ENCODE measurements at regions not wholly inside any gene's neighbourhood (a gene's known extent, or its start where the extent isn't known, plus 50 kb on each side); places are given as distances from the start of the nearest gene placed in this dataset.

DNA sequence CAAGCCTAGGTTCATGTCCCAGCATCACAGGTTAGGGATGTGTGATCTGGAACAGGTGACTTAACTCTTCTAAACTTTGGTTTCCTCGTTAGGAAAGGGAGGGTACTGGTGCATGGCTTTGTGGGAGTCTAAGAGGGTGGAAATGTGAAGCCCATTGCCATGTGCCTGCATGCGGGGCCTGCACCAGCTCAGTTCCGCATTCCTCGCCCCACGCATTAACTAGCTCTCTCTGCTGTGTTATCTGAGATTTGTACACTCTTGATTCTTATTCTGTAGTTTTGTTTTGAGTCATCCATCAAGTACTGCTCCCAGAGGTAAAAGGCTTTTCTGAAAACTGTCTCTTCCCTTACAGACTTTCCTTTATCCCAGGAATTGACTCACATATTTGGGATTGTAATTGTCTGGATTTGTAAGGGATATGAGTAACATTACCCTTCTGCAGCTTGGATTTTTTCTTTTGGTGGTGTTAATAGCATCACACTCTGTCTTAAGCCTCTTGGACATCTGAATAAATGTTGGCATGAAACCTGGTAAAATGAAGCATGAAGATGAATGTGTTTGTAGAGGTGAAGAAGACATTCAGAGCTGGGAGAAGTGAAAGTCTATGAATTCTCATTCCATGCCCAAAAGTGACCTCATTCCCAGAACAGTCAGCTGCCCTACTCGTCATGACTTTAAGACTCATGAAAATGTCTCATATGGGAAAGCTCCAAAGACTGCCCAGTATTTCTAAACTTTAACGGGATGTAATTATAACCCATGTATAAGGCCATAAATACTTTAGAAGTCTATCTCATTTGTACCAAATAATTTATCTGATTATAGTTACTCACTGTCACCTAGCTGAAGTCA lies 357.3 kb downstream of the FOXA2 start:
- peak; percentile 3 for DNase-seq (ENCODE audit: low spot score)

DNA sequence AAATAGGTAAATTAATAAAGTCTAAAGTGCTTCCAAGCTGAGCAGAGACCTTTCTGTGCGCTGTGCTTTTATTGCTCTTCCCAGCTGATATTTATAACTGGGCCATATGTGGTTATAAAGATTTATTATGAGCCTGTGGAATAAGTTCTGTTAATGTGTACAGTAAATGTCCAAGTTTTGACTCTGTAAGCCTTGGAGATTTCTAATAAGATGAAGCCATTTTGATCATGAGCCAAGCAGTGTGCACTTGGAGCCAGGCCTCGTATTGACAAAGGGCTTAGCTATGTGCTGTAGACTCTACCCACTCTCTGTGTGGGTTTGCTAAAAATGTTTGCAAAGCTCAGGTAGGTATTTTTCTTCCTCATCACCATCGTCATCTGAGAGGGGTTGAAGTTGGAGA lies 361.1 kb downstream of the FOXA2 start:
- no peak for DNase-seq (ENCODE audit: low spot score)

DNA sequence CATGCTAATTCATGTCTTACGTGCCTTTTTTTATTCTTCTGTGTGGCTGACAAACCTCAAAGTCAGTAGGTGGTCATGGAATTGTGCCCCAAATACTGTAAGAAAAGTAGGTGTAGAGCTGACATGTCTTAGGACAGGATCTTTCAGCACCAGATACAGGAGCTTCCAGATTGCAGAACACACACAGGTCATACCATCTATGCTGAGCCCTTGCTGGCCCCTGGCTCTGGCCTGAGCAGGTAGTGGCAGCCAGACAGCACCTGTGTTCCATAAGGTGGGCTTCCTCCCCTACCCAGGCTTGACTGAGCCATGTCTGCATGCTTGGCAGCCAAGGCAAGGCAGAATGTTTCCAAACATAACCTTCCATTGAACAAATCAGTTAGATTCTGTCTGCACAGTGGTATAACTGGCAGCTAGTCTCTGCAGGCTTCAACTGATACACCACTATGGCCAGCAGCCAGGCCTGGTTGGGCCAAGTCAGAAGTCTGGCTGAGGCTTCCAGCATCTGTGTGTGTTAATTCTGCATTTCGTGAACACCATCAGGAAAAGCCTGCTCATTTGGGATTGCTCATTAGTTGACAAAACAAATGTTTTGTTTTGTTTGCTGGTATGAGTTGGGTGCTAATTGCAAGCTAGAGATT lies 366.5 kb downstream of the FOXA2 start:
- no peak for DNase-seq (ENCODE audit: low spot score)

DNA sequence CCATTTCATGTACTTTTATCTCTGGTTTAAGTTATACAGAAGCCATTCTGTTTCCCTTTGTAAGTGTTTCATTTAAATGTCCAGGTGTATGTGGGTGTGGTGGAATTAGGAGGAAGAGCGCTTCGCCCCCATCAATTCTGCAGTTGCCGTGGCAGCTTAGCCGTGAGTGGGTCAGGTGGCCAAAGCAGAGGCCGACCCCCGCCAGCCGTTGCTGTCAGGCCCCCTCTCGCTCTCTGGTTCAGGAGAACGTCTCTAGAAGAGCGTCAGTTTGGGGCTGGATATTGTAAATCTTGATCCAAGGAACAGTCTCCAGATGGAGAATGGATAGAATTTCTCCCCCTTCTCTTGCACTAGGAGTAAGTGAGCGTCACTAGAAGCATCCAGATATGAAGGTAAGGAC lies 367.4 kb downstream of the FOXA2 start:
- no peak for DNase-seq (ENCODE audit: low spot score)

DNA sequence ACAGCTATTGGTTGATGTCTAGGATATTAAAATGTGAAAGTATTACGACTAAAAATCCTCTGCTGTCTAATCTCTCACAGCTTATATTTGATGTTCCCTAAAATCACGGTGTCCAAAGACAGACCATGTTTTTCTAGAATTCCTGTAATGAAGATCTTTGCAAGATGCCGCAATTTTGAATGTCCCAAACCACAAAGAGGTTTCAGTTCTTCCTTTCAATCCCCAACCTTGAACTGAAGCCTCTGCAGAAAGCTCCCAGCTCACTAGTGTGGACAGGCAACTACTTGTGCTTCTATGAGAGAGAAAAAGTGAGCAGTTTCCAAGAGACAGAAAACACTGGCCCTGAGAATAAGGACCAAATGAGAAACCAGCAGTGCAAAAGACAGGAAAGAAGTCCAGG lies 370.1 kb downstream of the FOXA2 start:
- DNase-seq (ENCODE audit: low spot score), result no peak

DNA sequence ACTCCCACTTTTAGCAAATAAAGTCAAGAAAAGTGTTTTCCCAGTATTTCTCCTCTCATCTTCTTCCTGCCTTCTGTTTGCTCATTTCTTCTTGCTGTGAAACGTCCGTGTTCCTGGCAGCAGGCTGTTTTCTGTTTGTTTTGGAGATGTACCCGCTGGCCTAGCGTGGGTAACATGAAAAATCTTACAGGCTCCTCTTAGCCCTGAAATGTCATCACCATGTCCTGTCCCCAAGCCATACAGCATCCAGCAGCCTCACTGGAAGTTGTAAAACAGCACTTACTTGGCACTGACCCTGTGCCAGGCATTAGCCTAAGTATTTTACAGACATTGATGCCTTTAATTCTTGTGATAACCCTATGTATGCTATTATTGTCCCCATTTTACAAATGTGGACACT lies 371.1 kb downstream of the FOXA2 start:
- no peak for DNase-seq (ENCODE audit: low spot score)

DNA sequence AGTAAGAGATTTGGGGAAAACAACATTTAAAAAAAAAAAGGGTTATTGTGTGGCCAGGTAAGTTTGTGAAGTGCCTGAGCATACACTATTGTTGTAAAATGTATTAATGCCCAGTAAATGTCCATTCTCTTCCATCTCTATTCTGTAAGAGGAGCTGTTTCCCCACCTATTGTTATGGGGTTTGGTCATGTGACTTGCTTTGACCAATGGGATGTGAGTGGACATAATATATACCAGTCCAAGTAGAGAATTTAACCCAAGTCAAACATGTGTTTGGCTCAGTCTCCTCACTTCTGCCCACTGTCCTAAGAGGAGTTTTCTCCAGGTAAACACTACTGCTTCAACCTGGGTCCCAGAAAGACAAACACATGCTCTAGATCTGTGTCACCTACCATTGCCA lies 377.1 kb downstream of the FOXA2 start:
- no peak for DNase-seq (ENCODE audit: low spot score)

DNA sequence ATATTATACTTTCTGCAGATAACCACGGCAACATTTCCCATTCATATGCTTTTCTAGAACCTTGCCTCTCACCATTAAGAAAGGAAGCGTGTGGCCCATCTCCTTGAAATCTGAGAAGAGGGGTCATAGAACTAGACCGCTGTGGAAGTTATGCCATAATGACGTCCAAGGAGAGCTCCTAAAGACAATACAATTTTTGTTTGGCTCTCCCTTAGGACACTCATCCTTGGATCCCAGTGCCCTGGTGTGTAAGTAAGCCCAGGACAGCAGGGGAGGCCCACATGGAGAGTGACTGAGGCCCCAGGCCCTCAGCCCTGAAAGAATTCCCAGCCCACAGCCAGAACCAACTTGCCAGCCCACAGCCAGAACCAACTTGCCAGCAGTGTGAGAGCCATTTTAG lies 379.6 kb downstream of the FOXA2 start:
- DNase-seq (ENCODE audit: low spot score), result no peak

DNA sequence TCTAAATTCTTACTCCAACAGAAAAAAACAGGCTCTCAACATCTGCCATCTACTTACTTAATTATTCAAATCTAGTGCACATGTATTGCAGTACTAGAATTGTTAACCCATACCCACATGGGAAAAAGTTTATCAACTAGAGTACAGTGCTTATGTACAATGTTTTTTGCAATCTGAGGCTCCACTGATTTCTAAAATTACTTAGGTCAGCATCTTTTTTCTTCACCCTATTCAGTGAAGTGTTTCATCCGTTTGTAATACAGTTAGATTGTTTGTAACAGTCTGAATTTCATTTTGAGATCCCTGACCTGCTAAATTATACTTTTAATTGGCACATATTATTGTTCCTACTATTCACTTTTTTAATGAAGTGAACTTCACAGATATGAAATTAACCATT lies 402.2 kb downstream of the FOXA2 start:
- DNase-seq (ENCODE audit: low spot score), result no peak

DNA sequence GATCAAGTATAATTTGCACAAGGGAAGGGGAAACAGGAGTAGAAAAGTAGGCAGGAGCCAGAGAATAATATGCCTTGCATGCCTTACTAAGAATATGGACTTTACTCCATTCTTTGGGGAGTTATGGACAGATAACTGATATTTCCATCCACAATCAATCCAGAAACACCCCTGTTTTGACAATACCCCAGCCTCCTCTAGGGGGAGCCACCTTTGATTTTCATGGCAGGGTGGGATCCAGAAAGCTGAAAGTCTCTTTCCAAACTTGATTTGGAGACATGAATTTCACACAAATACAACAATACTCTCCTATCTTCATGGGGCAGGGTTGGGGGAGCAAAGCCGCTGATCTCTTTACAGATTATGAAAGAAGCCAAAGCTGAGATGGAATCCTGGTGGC lies 404.1 kb downstream of the FOXA2 start:
- DNase-seq (ENCODE audit: low spot score), result no peak

DNA sequence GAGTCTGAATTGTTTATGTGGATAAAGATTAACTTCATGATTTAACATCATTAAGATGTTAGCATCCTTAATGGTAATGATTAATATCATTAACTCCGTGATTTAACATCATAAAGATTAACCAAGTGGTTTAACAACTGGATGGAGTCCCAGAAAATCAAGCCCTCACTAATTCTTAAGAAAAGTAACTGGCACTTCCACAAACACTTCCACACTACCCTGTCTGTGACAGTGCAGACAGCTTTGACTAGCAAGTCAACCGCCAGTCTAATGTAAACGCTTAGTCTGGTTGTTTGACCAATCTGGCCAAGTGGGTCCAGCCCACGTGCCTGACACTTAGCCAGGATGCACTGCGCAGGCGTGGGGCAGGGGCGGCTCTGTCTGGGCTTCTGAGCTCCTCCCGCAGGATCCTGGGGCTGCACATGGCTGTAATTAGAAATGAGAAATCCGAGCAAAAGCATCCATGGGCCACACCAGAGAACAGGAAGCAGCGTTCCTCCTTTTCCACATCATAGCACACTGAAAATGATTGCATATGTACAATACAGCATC lies 424.2 kb downstream of the FOXA2 start:
- peak; percentile 23 for DNase-seq (ENCODE audit: low spot score)

DNA sequence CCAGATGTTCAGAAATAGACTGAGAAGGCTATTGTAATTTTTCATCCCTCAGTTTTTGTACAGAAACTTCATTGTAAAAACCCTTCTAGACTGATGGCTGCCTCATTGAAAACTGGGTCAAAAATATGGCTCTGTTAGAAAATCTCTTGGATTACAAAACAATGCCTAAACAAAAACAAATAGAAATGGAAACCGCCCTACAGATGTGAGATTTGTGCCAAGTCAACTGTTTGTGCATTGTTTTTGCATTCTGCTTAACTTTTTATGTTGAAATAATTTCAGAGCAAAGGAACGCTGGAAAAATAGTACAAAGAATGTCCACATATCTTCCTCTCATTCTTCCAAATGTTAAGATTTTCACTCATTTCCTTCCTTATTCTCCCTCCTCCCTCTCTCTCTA lies 425.1 kb downstream of the FOXA2 start:
- DNase-seq (ENCODE audit: low spot score), result no peak

DNA sequence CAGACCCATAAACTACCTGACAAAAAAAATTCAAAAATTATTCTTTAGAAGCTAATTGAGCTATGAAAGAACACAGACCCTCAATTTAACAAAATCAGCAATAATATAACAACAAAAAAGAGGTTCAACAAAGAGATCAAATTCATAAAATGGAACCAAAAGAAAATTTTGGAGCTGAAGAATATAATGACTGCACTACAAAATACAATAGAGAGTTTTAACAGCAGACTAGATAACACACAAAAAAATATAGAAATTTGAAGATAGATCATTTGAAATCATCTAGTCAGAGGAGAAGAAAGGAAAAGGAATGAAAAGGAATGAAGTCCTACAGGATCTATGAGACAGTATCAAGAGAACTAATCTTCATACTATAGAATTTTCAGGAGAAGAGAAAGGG lies 422.1 kb downstream of the PAX1 start:
- DNase-seq (ENCODE audit: low spot score), result no peak

DNA sequence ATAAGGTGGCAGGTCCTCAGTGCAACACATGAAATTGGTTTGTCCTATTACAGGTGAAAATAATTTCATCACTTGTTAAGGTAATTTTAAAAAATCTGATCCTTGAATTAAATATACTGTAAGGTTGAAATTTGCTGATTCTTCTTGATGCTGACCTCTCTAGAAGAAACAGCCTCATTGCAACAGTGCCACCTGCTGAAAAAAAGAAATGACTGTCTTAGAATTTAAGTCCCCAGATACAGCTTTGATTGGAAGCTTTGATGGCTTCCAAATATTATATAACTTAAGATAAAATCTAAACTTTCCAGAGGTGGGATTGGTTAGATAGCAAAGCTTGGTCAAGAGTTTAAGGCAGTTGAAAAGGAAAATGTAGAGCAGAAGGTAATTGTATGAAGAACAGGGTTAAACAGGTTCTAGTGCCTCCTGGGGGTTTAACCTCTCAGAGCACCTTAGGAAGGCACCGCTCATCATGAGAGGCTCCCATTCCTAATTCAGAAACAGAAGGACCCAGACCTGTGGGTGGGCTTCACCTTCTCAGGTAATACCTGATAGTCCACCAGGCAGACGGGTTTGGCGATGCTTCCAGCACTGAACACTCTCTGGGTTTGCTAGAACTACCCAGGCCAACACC lies 401.0 kb downstream of the PAX1 start:
- no peak for DNase-seq (ENCODE audit: low spot score)

DNA sequence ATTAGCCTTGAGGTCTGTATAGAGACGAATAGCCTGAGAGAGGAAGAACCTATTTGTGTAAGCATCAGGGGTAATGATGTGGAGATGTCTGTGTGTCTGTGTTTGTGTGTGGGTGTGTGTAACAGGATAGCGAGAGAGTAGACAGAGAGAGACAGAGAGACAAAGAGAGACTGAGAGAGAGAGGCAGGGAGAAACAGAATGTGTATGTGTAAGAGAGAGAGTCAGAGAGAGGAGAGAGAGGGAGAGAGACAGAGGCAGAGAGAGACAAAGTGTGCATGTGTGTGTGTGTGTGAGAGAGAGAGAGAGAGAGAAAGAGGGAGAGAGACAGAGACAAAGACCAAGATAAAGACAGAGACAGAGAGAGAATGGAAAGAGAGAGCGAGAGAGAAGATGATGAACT lies 396.1 kb downstream of the PAX1 start:
- no peak for DNase-seq (ENCODE audit: low spot score)

DNA sequence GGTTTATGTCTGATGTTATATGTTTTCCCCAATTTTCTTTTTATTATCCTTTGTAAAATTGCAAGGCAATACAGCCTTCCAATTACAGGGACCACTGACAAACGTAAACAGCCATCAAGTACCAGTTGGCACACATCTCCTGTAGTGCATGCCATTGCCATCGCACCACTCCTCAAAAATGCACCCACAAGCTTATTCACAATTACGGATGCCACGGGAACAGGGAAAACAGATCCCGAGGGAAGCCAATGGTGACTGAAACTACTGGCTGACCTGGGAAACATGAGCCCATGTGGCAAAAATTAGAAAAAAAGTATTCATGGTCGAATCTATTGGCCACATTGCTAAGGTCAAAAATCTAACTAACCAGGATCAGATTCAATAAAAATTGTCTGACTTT lies 395.2 kb downstream of the PAX1 start:
- no peak for DNase-seq (ENCODE audit: low spot score)

DNA sequence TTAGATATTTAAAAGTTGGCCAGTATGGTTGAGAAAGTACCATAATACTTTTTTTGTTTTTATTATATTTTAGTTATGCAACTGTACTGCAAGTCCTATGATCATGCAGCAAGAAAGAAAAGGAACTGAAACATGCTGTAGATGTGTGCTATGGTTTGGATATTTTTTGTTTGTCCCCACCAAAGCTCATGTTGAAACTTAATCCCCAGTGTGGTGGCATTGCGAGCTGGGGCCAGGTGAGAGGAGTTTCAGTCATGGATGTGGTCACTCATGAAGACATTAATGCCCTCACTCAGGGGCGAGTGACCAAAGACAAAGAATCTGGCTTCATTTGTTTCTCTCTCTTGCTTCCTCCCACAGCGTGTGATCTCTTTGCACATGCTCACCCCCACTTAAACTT lies 393.9 kb downstream of the PAX1 start:
- no peak for DNase-seq (ENCODE audit: low spot score)

DNA sequence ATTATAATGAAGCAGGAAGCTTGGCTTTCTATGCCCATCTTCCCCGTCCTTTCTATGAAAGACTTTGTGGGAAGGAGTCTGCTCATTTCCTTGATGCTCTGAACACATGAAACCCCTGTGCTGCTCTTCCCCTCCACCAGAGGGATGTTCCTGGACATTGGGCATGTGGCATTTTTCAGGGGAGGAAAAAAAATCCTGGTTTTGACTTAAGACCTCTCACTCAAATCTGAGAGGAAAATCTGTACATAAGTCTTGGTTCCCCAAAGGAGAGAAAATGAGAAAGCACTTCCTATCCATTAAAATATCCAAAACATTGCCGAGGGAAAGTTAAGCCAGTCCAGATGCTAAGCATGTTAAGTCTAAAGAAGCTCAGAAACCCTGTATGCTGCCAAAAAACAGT lies 393.0 kb downstream of the PAX1 start:
- no peak for DNase-seq (ENCODE audit: low spot score)

DNA sequence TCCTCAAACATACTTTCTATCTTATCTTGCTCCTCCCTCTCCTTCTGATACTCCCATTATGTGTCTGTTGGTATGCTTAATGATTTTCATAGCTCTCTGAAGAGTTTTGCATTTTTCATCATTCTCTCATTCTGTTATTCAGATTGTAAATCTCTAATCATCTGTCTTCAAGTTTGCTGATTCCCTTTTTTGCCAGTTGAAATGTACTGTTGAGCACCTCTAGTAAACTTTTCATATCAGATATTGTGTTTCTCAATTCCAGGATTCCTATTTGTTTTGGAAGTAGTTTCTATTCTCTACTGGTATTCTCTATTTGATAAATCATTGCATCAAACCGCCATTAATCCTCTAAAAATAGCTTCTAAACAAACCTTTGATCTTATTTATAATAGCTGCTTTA lies 387.7 kb downstream of the PAX1 start:
- DNase-seq (ENCODE audit: low spot score), result no peak

DNA sequence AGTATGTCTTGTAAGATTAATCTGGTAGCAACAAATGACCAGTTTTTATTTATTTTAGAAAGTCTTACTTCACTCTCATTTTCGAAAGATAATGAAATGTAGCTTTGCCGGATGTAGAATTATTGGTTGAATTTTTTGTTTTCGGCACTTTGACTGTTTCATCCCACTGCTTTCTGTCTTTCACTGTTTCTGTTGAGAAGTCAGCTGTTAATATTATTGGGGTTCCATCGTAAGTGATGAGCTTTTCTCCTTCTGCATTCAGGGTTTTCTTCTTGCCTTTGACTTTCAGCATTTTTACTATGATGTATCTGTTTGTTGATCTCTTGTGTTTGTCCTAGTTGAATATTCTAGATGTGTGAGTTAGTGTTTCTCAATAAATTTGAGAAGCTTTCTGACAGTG lies 383.4 kb downstream of the PAX1 start:
- DNase-seq (ENCODE audit: low spot score), result no peak

DNA sequence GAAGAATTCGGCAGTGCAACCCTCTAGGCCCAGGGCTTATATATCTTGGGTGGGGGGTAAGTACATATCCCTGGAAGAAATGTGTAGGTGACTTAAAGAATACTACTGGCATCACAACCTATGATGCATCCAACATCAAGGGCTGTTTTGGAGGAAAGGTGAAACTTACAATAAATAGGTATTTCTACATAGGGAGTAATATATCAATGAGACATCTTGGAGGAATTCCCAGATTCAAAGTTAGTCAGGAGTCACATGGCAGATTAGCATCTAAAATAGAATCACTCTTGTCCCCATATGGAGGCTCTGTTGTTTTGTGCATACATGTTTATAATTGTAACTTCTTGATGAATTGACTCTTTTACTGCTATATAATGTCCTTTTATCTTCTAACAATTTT lies 375.5 kb downstream of the PAX1 start:
- DNase-seq (ENCODE audit: low spot score), result no peak

DNA sequence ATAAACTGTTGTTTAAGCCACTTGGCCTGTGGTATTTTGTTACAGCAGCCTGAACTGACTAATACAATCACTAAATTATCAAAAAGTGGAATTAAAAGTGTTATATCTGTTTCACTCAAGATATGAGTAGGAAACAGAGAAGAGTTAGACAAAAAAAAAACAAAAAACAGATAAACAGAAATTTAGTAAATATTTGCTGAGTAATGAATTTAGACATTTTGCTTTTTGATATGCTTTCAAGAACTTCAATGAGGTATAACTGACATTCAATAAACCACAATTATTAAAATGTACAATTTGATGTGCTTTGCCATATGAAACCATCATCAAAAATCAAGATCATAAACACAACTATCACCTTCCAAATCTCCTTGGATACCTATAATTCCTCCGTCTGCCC lies 369.2 kb downstream of the PAX1 start:
- DNase-seq (ENCODE audit: low spot score), result no peak

DNA sequence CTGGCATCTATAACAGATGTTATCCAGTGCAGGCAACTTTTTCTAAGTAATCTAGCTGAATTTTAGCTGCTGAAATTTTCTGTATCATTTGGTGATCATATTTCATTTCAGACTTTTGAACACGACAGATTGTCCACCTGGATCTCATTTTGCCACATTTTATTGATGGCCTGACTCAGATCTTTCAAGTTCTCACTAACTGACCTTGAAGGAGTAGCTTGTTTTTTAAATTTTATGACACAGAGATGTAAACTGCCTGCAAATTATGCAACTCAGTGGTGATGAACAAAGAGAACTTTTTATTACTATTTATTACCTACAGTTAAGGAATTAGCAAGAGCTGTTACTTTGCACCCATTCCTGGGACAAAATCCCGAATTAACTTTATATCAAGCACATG lies 366.4 kb downstream of the PAX1 start:
- DNase-seq (ENCODE audit: low spot score), result no peak

All from kidney tubule cell (primary cell).